ENCODE measurements at regions not wholly inside any gene's neighbourhood (a gene's known extent, or its start where the extent isn't known, plus 50 kb on each side); places are given as distances from the start of the nearest gene placed in this dataset.
"Not testable (repeated sequence)": the region's sequence is repeated elsewhere in the genome, so short reads cannot be mapped to it uniquely, and the experiment has no call there.

GRCh38 chr16:76818606-76819181, 372.3 kb upstream of the MON1B start:
- no peak for DNase-seq

DNA sequence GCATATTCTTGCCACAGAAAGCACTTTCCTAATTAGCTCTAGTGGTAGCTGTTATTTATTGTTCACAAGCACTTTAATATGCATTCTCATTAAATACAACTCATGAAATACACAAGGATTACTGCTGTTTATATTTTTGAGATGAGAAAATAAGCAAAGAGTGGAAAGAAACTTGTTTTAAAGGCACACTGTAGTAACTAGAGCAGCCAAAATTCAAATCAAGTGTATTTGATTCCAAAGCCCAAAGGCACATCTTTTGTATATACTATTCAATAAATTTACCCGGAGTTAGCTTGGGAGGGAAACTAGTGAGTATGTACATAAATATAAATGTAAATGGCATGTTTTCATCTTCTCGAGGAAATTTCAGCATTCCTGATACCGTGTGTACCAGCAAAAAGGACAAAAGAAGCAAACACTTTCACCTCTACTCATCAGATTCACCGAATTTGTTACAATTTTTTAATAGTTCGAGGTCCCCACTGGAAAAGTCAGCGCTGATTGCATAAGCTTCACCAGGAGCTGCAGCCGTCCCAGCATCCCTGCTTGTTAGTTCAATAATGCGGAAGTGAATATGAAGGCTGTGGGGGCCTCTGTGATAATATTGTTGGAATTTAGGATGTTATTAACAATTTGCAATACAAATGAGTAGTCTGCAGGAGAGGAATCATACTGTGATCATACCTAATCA, 371.6 kb upstream of the MON1B start:
- DNase-seq, result no peak

DNA sequence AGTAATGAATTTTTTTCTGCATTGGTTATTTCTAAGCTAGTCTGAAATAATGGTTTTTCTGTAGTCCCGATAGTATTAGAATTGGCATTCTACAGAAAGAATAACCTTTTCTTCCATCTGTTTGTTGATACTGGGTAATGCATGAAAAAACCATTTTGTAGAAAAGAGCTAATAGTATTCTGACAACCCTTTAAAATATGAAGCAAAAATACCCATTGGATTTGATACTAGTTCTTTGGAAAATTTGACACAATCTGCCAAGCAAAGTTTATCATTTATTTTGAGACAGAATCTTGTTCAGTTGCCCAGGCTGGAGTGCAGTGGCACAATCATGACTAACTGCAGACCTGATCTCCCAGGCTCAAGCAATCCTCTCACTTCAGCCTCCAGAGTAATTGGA, 366.8 kb upstream of the MON1B start:
- no peak for DNase-seq

DNA sequence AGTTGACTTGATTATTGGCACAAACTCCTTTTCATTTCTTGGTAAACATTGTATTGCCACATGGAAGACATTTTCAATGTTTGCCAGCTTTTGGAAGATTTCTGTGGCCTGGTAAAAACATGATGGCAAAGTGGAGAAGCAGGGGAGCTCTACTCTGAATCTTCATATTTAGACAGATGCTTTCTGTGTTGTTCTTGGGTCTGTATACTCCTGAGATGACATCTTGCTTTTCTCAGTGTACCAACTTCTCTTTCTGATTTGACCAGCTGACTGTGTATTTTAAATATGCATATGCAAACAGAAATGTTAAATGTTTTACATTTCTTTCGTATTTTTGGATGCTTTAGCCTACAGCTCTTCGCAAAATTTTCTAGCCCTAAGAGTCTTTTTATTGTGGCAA, 366.2 kb upstream of the MON1B start:
- DNase-seq, result no peak

- no peak for DNase-seq
These were observed 355.7 kb upstream of the MON1B start for GRCh38 chr16:76835339-76835738.

GRCh38 chr16:76835779-76836300, 355.1 kb upstream of the MON1B start:
- DNase-seq, result no peak

GRCh38 chr16:76837872-76838271, 353.1 kb upstream of the MON1B start:
- peak; percentile 12 for DNase-seq

DNA sequence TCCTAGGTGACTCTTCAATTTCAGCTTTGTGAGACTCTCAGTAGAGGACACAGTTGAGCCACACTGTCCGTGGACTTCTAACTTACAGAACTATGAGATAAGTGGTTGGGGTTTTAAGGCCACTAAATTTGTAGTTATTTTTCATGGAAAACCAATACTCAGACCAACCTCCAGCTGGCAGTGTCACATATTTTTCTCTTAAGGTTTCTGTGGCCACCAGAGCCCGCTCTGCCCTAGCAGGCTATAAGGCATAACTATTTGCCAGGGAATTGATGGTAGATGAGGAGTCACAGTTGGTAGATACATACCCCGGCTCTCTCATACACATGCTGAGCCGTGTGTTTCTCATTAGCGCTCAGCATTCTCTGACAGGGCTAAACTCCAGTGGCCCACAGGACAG, 336.8 kb upstream of the MON1B start:
- peak; percentile 15 for DNase-seq

DNA sequence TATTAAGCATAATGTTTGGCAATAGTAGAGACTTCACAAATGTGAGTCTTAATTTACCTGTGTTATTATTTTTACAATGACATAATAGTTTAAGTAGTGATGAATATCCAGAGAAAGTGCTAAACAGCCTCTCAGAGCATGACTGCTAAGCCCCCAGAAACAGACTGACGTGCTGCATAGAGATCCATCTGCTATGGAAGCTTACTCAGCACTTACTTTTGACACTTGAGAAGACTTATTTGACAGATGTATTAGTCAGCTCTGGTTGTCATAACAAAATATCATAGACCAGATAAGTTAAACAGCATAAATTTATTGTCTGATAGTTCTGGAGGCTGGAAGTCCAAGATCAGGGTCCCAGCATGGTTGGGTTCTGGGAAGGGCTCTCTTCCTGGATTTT, 334.9 kb upstream of the MON1B start:
- no peak for DNase-seq

DNA sequence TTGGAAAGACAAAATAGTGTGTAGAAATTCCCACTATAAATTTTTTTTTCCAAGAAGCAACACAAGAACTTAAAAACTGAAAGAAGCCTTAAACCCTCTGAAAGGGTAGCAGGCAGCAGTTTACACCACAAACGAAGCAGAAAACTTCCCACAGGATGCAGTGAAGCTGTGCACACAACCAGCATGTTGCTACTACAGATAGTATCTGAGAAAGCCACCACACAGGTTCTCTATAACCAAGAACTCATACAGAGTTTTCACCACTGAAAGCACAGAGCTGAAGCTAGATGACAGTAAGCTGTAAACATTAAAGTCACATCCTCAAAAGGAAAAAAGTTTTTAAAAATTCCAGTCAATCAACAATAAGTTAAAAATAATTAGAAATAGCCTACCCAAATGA, 333.6 kb upstream of the MON1B start:
- DNase-seq, result no peak

DNA sequence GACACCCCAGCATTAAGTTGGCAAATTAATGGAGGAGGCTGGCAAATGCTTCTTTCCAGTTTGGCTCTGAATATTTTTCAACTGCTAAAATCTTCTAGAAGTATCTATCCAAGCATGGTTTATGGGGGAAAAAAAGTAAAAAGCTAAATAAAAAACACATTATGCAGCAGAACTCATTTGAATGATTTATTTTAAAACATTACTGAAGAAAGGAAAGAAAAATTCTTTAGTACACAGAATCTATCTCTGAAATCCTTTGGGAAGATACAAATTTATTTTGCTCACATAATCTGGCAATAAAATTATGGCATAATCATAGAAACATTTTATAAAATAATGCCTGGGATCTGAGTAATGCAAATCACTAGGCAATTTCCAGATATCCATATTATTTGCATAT, 328.1 kb upstream of the MON1B start:
- no peak for DNase-seq

DNA sequence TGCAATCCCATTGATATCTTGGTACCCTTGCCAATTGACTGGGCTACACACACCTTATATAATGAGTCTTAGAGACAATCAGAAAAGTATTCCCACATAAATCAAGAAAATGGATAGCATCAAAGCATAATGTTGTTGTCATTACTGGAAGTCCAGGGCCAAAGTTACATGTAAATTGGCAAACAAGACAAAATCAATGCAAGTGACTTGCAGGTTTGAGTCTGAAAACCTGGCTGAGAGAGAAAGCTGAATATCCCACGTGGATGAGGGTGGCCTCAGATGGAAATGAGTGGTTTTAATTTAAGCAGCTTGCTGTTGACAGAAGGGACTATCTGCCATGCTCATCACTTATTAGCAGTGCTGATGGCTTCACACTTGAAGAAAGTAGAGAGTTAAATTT, 324.0 kb upstream of the MON1B start:
- no peak for DNase-seq

- DNase-seq, result no peak
These were observed 315.1 kb upstream of the MON1B start for GRCh38 chr16:76875898-76876297.

DNA sequence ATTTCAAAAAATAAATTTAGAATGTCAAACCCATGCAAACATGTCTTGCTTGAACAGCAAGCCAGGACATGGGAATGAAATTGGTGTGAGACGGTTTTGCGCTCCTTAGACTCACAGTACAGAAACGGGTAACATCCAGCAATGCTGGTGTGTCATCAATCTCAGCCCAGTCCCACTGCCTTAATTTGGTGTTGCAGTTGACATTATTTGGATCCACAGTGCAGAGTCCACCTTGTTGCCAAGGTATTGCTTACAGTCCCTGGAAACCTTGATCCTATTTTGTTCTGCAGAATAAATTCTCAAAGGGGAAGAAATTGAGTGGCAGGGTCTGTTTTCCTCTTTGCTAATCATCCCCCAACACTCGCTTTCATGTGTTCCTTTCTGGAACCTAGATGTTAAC, 311.6 kb upstream of the MON1B start:
- no peak for DNase-seq

GRCh38 chr16:76880523-76880922, 310.5 kb upstream of the MON1B start:
- not testable (repeated sequence) for DNase-seq

DNA sequence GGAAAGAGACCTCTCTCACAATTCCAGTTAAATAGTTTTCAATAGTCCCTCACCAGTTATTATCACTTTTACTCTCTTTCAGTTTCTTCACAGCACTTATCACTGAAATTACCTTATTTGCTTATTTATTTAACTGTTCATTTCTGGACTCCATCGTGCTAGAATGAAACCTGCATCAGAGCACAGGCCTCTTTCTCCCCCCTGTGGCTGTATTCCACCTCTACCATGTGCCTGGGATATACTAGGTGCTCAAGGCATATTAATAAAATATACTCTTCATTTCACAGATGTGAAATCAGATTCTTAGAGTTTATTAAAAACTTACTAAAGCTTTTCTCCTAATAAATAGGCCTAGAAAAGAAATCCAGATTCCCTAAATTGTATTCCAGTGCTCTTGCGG, 308.9 kb upstream of the MON1B start:
- DNase-seq, result no peak

- DNase-seq, result no peak
These were observed 307.9 kb upstream of the MON1B start for GRCh38 chr16:76883076-76883475.

- DNase-seq, result no peak
These were observed 305.0 kb upstream of the MON1B start for GRCh38 chr16:76885776-76886537.

GRCh38 chr16:76897816-76898215, 293.2 kb upstream of the MON1B start:
- no peak for DNase-seq

- DNase-seq, result no peak
These were observed 291.2 kb upstream of the MON1B start for GRCh38 chr16:76899767-76900166.

DNA sequence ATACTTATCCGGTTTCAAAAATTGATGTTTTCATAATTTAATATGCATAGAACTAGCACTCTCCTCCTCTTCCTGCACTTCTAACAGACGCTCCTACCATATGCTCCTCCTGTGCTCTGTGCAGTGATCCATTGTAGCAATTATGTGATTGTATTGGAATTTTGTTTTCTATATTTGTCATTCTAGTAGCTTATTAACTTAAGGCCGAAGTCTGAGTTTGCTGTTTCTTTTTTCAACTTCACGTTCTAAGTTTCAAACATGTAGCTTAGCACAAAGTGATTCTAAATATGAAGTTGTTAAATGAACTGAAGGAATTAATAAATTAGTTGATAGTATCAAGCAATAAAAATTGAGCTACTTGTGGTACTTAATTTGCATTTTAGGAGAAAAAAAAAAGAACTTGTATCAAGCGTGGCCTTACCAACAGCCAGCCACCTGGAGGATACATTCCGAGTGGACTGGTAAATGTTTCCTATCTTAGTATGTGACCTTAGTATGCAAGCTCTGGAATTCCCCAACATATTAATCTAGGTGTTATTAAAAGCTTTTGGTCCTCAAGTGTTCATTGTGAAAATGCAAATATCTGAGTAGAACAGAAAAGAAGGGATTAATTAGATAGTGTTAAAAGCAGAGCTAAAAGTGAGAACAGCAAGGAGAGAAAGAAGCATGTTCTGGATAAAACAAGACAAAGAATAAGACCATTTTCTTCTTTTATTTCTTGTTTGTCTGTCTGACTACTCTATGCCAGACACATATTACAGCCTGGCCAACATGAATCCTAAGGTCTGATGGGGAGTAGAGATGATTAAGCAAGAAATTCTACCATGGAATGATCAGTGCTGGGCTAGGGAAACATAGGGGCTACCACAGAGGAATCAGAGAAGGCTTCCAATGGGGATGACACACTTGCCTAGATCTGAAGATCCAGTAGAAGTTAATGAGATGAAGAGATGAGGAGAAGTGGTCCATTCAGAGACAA, 290.4 kb upstream of the MON1B start:
- DNase-seq, result no peak

DNA sequence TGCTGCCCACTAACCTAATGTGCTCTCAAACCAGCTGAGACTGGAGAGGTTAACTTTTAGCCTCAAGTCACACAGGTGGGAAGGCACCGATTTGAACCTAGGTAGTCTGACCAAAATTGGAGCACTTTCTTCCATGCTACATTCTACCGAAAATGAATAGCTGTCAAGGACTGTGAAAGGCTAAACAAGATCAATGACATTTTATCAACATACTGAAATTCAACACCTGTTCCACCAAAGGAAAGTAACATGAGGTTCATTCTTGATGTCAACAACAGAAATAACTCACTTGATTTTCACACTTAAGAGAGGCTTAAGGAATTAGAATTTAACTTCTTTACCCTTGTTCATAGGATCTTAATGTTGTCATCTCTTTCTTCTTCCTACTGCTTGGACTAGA, 284.4 kb upstream of the MON1B start:
- DNase-seq, result no peak

DNA sequence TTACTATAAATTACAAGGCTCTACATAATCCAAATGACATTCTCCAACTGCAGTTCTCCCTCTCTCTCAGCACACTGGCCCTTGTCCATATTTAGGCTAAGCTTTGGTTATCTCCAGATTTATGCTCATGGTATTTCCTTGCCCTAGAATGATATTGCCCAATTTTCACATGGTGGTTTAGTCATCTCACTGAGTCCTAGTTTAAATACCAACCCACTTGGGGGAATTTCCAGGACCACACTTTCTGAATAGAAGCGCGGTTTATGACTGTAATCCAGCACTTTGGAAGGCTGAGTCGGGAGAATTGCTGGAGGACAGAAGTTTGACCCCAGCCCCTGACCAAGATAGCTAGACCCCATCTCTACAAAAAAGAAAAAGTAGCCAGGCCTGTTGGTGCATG, 280.1 kb upstream of the MON1B start:
- no peak for DNase-seq
